ENCODE measurements at regions not wholly inside any gene's neighbourhood (a gene's known extent, or its start where the extent isn't known, plus 50 kb on each side); places are given as distances from the start of the nearest gene placed in this dataset.

DNA sequence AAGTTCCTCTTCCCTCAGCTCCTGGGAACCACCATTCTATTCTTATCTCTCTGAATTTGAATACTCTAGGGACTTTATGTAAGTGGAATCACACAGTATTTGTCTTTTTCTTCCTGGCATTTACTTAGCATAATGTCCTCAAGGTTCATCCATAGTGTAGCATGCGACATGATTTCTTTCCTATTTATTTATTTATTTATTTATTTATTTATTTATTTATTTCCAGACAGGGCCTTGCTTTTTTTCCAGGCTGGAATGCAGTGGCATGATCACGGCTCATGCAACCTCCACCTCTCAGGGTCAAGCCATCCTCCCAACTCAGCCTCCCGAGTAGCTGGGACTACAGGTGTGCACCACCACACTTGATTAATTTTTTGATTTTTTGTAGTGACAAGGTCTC is 142.1 kb downstream of the GPBP1 start:
- TF ChIP-seq, protein P1, sequence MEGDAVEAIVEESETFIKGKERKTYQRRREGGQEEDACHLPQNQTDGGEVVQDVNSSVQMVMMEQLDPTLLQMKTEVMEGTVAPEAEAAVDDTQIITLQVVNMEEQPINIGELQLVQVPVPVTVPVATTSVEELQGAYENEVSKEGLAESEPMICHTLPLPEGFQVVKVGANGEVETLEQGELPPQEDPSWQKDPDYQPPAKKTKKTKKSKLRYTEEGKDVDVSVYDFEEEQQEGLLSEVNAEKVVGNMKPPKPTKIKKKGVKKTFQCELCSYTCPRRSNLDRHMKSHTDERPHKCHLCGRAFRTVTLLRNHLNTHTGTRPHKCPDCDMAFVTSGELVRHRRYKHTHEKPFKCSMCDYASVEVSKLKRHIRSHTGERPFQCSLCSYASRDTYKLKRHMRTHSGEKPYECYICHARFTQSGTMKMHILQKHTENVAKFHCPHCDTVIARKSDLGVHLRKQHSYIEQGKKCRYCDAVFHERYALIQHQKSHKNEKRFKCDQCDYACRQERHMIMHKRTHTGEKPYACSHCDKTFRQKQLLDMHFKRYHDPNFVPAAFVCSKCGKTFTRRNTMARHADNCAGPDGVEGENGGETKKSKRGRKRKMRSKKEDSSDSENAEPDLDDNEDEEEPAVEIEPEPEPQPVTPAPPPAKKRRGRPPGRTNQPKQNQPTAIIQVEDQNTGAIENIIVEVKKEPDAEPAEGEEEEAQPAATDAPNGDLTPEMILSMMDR (IDR thresholded peaks at IDR 0.05) = no peak
- no peak for TF ChIP-seq RCOR1 (IDR thresholded peaks at IDR 0.05; ENCODE audit: low read depth, low read length)
- no peak for TF ChIP-seq FOSL2 (IDR thresholded peaks at IDR 0.05)
- TF ChIP-seq FOSL2 (CRISPR knock-in tag; IDR thresholded peaks at IDR 0.05) = no peak
- TF ChIP-seq, protein P2, sequence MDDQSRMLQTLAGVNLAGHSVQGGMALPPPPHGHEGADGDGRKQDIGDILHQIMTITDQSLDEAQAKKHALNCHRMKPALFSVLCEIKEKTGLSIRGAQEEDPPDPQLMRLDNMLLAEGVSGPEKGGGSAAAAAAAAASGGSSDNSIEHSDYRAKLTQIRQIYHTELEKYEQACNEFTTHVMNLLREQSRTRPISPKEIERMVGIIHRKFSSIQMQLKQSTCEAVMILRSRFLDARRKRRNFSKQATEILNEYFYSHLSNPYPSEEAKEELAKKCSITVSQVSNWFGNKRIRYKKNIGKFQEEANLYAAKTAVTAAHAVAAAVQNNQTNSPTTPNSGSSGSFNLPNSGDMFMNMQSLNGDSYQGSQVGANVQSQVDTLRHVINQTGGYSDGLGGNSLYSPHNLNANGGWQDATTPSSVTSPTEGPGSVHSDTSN (IDR thresholded peaks at IDR 0.05) = no peak
- TF ChIP-seq, protein P3, sequence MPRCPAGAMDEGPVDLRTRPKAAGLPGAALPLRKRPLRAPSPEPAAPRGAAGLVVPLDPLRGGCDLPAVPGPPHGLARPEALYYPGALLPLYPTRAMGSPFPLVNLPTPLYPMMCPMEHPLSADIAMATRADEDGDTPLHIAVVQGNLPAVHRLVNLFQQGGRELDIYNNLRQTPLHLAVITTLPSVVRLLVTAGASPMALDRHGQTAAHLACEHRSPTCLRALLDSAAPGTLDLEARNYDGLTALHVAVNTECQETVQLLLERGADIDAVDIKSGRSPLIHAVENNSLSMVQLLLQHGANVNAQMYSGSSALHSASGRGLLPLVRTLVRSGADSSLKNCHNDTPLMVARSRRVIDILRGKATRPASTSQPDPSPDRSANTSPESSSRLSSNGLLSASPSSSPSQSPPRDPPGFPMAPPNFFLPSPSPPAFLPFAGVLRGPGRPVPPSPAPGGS (IDR thresholded peaks at IDR 0.05) = no peak
- TF ChIP-seq, protein P4, sequence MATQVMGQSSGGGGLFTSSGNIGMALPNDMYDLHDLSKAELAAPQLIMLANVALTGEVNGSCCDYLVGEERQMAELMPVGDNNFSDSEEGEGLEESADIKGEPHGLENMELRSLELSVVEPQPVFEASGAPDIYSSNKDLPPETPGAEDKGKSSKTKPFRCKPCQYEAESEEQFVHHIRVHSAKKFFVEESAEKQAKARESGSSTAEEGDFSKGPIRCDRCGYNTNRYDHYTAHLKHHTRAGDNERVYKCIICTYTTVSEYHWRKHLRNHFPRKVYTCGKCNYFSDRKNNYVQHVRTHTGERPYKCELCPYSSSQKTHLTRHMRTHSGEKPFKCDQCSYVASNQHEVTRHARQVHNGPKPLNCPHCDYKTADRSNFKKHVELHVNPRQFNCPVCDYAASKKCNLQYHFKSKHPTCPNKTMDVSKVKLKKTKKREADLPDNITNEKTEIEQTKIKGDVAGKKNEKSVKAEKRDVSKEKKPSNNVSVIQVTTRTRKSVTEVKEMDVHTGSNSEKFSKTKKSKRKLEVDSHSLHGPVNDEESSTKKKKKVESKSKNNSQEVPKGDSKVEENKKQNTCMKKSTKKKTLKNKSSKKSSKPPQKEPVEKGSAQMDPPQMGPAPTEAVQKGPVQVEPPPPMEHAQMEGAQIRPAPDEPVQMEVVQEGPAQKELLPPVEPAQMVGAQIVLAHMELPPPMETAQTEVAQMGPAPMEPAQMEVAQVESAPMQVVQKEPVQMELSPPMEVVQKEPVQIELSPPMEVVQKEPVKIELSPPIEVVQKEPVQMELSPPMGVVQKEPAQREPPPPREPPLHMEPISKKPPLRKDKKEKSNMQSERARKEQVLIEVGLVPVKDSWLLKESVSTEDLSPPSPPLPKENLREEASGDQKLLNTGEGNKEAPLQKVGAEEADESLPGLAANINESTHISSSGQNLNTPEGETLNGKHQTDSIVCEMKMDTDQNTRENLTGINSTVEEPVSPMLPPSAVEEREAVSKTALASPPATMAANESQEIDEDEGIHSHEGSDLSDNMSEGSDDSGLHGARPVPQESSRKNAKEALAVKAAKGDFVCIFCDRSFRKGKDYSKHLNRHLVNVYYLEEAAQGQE (IDR thresholded peaks at IDR 0.05) = no peak
- no peak for TF ChIP-seq CHD2 (IDR thresholded peaks at IDR 0.05; ENCODE audit: low read length, partially characterized antibody)
- TF ChIP-seq SMC3 (IDR thresholded peaks at IDR 0.05) = no peak
- no peak for TF ChIP-seq JUN (IDR thresholded peaks at IDR 0.05)
- no peak for TF ChIP-seq NFE2L2 (conservative IDR thresholded peaks at IDR 0.05; ENCODE audit: low read length)
- no peak for TF ChIP-seq KDM1A (IDR thresholded peaks at IDR 0.05; ENCODE audit: low read depth)
- TF ChIP-seq ELK1 (IDR thresholded peaks at IDR 0.05; ENCODE audit: low read depth, low read length) = no peak
